HEK293 (cell line): ENCODE measurements at regions not wholly inside any gene's neighbourhood (a gene's known extent, or its start where the extent isn't known, plus 50 kb on each side); places are given as distances from the start of the nearest gene placed in this dataset.

Experiments
- CTCF ChIA-PET: fragments of 350-600 bp; formaldehyde crosslinking; extraction: SDS; loops from one replicate; lab custom pipeline; 2021; ENCODE audit warnings: antibody characterized with exemption; lab: Yijun Ruan, JAX
- POLR2A ChIA-PET: fragments of 300-600 bp; formaldehyde crosslinking; extraction: SDS; loops from one replicate; lab custom pipeline; 2020; ENCODE audit warnings: antibody characterized with exemption, inconsistent platforms; lab: Yijun Ruan, JAX
- H3K27ac ChIP-seq: fragments of 200-500 bp; sonication (Bioruptor generic); 2 replicates; pipeline ENCODE4 v1.5.1; 2014; ENCODE audit warnings: low read depth, low read length, control low read depth, inconsistent platforms; ENCODE audit errors: extremely low read depth
- H3K36me3 ChIP-seq, 2 experiments: fragments of 200-500 bp in 1 of 2; sonication (Bioruptor generic) in 1 of 2; 1 replicate in 1 of 2; 2 replicates in 1 of 2; pipeline ENCODE4 v1.5.1; 2014 to 2017; ENCODE audit warnings: inconsistent platforms in 2 of 2, low read length in 2 of 2; ENCODE audit not compliant: control insufficient read depth in 2 of 2, insufficient read depth in 1 of 2
- H3K4me1 ChIP-seq: fragments of 200-500 bp; sonication (Bioruptor generic); 2 replicates; pipeline ENCODE4 v1.5.1; 2014; ENCODE audit warnings: mild to moderate bottlenecking, low read length, inconsistent platforms; ENCODE audit not compliant: control insufficient read depth, insufficient read depth
- H3K4me3 ChIP-seq: 2 replicates; pipeline ENCODE4 v1.5.1; 2011; ENCODE audit warnings: low read depth, mild to moderate bottlenecking, control low read depth, low read length, moderate library complexity
- H3K9me3 ChIP-seq: fragments of 200-500 bp; sonication (Bioruptor generic); 2 replicates; pipeline ENCODE4 v1.5.1; 2014; ENCODE audit warnings: low read depth, low read length, inconsistent platforms; ENCODE audit not compliant: control insufficient read depth, insufficient read depth
- ELK4 ChIP-seq: IDR thresholded peaks from 2 replicates; pipeline ENCODE4 v1.6.1; 2011; ENCODE audit warnings: mild to moderate bottlenecking, low read depth, low read length, borderline replicate concordance
- GFI1B ChIP-seq: fragments of 450-650 bp; formaldehyde crosslinking; IDR thresholded peaks from 2 replicates; pipeline ENCODE4 v1.5.1; 2016; ENCODE audit warnings: missing biosample characterization, missing genetic modification characterization
- GLIS1 ChIP-seq: fragments of 450-650 bp; formaldehyde crosslinking; IDR thresholded peaks from 2 replicates; pipeline ENCODE4 v1.5.1; 2016; ENCODE audit warnings: missing biosample characterization, missing genetic modification characterization
- REPIN1 ChIP-seq: fragments of 450-650 bp; formaldehyde crosslinking; IDR thresholded peaks from 2 replicates; pipeline ENCODE4 v1.5.1; 2017; ENCODE audit warnings: missing biosample characterization, missing genetic modification characterization, low read depth
- SCRT2 ChIP-seq: fragments of 450-650 bp; formaldehyde crosslinking; IDR thresholded peaks from 2 replicates; pipeline ENCODE4 v1.5.1; 2016; ENCODE audit warnings: missing biosample characterization, missing genetic modification characterization
- YY2 ChIP-seq: fragments of 450-650 bp; formaldehyde crosslinking; IDR thresholded peaks from 2 replicates; pipeline ENCODE4 v1.5.1; 2016; ENCODE audit warnings: missing biosample characterization, missing genetic modification characterization
- ZBTB6 ChIP-seq: fragments of 450-650 bp; formaldehyde crosslinking; IDR thresholded peaks from 2 replicates; pipeline ENCODE4 v1.5.1; 2017; ENCODE audit warnings: missing biosample characterization, missing genetic modification characterization
- ZNF114 ChIP-seq: fragments of 450-650 bp; formaldehyde crosslinking; IDR thresholded peaks from 2 replicates; pipeline ENCODE4 v1.5.0; 2017; ENCODE audit warnings: missing biosample characterization, missing genetic modification characterization
- ZNF132 ChIP-seq: fragments of 450-650 bp; formaldehyde crosslinking; IDR thresholded peaks from 2 replicates; pipeline ENCODE4 v1.5.1; 2017; ENCODE audit warnings: missing biosample characterization, missing genetic modification characterization, borderline replicate concordance
- ZNF146 ChIP-seq: fragments of 450-650 bp; formaldehyde crosslinking; IDR thresholded peaks from 2 replicates; pipeline ENCODE4 v1.5.1; 2016; ENCODE audit warnings: missing biosample characterization, missing genetic modification characterization
- ZNF148 ChIP-seq: fragments of 450-650 bp; formaldehyde crosslinking; IDR thresholded peaks from 2 replicates; pipeline ENCODE4 v1.5.0; 2017; ENCODE audit warnings: missing biosample characterization, missing genetic modification characterization, borderline replicate concordance
- ZNF16 ChIP-seq: fragments of 450-650 bp; formaldehyde crosslinking; IDR thresholded peaks from 2 replicates; pipeline ENCODE4 v1.5.1; 2016; ENCODE audit warnings: low read depth, missing biosample characterization, missing genetic modification characterization
- ZNF211 ChIP-seq: fragments of 450-650 bp; formaldehyde crosslinking; IDR thresholded peaks from 2 replicates; pipeline ENCODE4 v1.5.1; 2016; ENCODE audit warnings: low read depth, missing biosample characterization, missing genetic modification characterization
- ZNF23 ChIP-seq: fragments of 450-650 bp; formaldehyde crosslinking; IDR thresholded peaks from 2 replicates; pipeline ENCODE4 v1.5.1; 2016; ENCODE audit warnings: missing biosample characterization, missing genetic modification characterization, borderline replicate concordance
- ZNF26 ChIP-seq: fragments of 450-650 bp; formaldehyde crosslinking; IDR thresholded peaks from 2 replicates; pipeline ENCODE4 v1.5.1; 2016; ENCODE audit warnings: missing biosample characterization, missing genetic modification characterization
- ZNF311 ChIP-seq: fragments of 450-650 bp; formaldehyde crosslinking; IDR thresholded peaks from 2 replicates; pipeline ENCODE4 v1.5.1; 2017; ENCODE audit warnings: missing biosample characterization, missing genetic modification characterization, borderline replicate concordance
- ZNF354C ChIP-seq: fragments of 450-650 bp; formaldehyde crosslinking; IDR thresholded peaks from 2 replicates; pipeline ENCODE4 v1.5.1; 2016; ENCODE audit warnings: missing biosample characterization, missing genetic modification characterization, low read depth, borderline replicate concordance
- ZNF398 ChIP-seq: fragments of 450-650 bp; formaldehyde crosslinking; IDR thresholded peaks from 2 replicates; pipeline ENCODE4 v1.5.1; 2017; ENCODE audit warnings: missing biosample characterization, missing genetic modification characterization
- ZNF501 ChIP-seq: fragments of 450-650 bp; formaldehyde crosslinking; IDR thresholded peaks from 2 replicates; pipeline ENCODE4 v1.5.1; 2016; ENCODE audit warnings: missing biosample characterization, missing genetic modification characterization
- ZNF623 ChIP-seq: fragments of 450-650 bp; formaldehyde crosslinking; IDR thresholded peaks from 2 replicates; pipeline ENCODE4 v1.5.1; 2016; ENCODE audit warnings: missing biosample characterization, missing genetic modification characterization
- ZNF645 ChIP-seq: fragments of 450-650 bp; formaldehyde crosslinking; IDR thresholded peaks from 2 replicates; pipeline ENCODE4; 2016; ENCODE audit warnings: missing biosample characterization, missing genetic modification characterization
- ZNF768 ChIP-seq: fragments of 450-650 bp; formaldehyde crosslinking; IDR thresholded peaks from 2 replicates; pipeline ENCODE4 v1.5.1; 2018; ENCODE audit warnings: missing biosample characterization, mild to moderate bottlenecking, missing genetic modification characterization
- ZSCAN16 ChIP-seq: fragments of 450-650 bp; formaldehyde crosslinking; IDR thresholded peaks from 2 replicates; pipeline ENCODE4 v1.5.1; 2016; ENCODE audit warnings: missing biosample characterization, missing genetic modification characterization

- no peaks in the 10 kb centered on the region for H3K9me3 ChIP-seq
- ChIA-PET POLR2A (no interaction called here), CTCF (no interaction called here)
- no peak overlapping the region for H3K27ac ChIP-seq
- TF ChIP-seq GLIS1 (tag by site-specific recombination) (no peak), YY2 (tag by site-specific recombination) (no peak), ZNF23 (tag by site-specific recombination) (no peak), ZNF132 (no peak), ZNF26 (tag by site-specific recombination) (no peak), ZNF146 (no peak), REPIN1 (tag by site-specific recombination) (no peak), SCRT2 (tag by site-specific recombination) (no peak), GFI1B (no peak), ZNF645 (tag by site-specific recombination) (no peak), ZNF623 (tag by site-specific recombination) (no peak), ZNF311 (tag by site-specific recombination) (no peak), ZSCAN16 (tag by site-specific recombination) (no peak), ELK4 (no peak), ZNF354C (tag by site-specific recombination) (no peak), ZNF16 (no peak), ZNF211 (no peak), ZNF768 (tag by site-specific recombination) (no peak), ZNF398 (tag by site-specific recombination) (no peak), ZNF114 (tag by site-specific recombination) (no peak)
- no peaks in the 10 kb centered on the region for H3K36me3 ChIP-seq
- H3K4me3 ChIP-seq = no peak overlapping the region
- H3K4me1 ChIP-seq = no peaks in the 10 kb centered on the region
These were observed 216.0 kb upstream of the MCTP2 start for GRCh38 chr15:94015324-94015723.

GRCh38 chr15:94008104-94009074 is 223.0 kb upstream of the MCTP2 start:
- no peaks in the 10 kb centered on the region for H3K36me3 ChIP-seq
- no peak overlapping the region for H3K4me3 ChIP-seq
- ChIA-PET POLR2A (no interaction called here), CTCF (interaction anchor here (2.7 to 6.5 kb wide), 2 partner anchors 12 to 111 kb away, joined by 16 to 39 read pairs; no protein-coding TSS in a partner anchor)
- H3K9me3 ChIP-seq = no peaks in the 10 kb centered on the region
- TF ChIP-seq ZNF148 (no peak), ZNF645 (tag by site-specific recombination) (no peak), GFI1B (no peak), ZNF501 (tag by site-specific recombination) (no peak), ZBTB6 (tag by site-specific recombination) (no peak)
- no peak overlapping the region for H3K27ac ChIP-seq
- no peaks in the 10 kb centered on the region for H3K4me1 ChIP-seq
